ENCODE measurements at regions not wholly inside any gene's neighbourhood (a gene's known extent, or its start where the extent isn't known, plus 50 kb on each side); places are given as distances from the start of the nearest gene placed in this dataset.

DNA sequence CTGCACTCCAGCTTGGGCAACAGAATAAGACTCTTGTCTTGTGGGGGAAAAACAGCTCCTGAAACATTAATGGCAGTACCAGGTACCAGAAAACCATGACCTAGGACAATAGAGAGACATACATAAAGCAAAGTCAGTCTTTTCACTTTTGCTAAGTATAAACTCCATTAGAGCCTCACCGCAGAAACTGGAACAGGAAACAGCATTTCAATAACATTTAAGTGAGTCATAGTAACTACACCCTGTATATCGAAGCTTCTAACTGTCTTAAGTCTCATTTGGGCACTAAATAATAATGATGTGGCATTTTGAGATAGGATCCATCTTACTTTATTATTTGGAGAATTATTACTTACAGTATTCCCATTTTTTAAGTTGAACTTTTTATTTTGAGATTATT is 517.8 kb upstream of the CELF2 start:
- ChIA-PET CTCF (no interaction called here), SMC1A (ENCODE audit: uncharacterized antibody, unreplicated experiment) (no interaction called here), RAD21 (ENCODE audit: unreplicated experiment) (no interaction called here), POLR2A (no interaction called here)
- Histone ChIP-seq H3K4me2 (ENCODE audit: control insufficient read depth, insufficient read depth) (no peak overlapping the region), H3K27me3 (replicated peaks in 1 of 2; ENCODE audit: control insufficient read depth in 2 of 2, insufficient read depth in 2 of 2, low read length in 1 of 2) (no peaks in the 10 kb centered on the region), H3K4me3 (no peak overlapping the region), H3K9me3 (replicated peaks; ENCODE audit: control insufficient read depth, insufficient read depth, low read length) (no peaks in the 10 kb centered on the region), H3K4me1 (ENCODE audit: control insufficient read depth, insufficient read depth, low read length) (no peaks in the 10 kb centered on the region), H3K9ac (ENCODE audit: control insufficient read depth, insufficient read depth, low read length) (no peak overlapping the region), H2AFZ (ENCODE audit: control insufficient read depth, low read depth, low read length) (no peak overlapping the region), H4K20me1 (ENCODE audit: control insufficient read depth, insufficient read depth) (no peaks in the 10 kb centered on the region), H3K79me2 (ENCODE audit: control insufficient read depth, insufficient read depth, low read length) (no peaks in the 10 kb centered on the region), H3K36me3 (ENCODE audit: control insufficient read depth in 2 of 2, insufficient read depth in 2 of 2, low read length in 1 of 2) (no peaks in the 10 kb centered on the region), H3K27ac (ENCODE audit: control insufficient read depth, insufficient read depth) (no peak overlapping the region)
- WGBS (ENCODE audit: insufficient coverage, insufficient replicate concordance, low lambda C conversion rate, missing lambda C conversion rate) = 24% methylated on average over 2 of the region's 2 CpGs
- ATAC-seq = no peak
- no peak for FAIRE-seq
- no peak for TF ChIP-seq SMAD1 (IDR thresholded peaks at IDR 0.05; ENCODE audit: low read depth, partially characterized antibody)
- TF ChIP-seq IKZF2 (IDR thresholded peaks at IDR 0.05) = no peak
- no peak for TF ChIP-seq TARDBP (IDR thresholded peaks at IDR 0.05; ENCODE audit: borderline replicate concordance)
- TF ChIP-seq, protein P1, sequence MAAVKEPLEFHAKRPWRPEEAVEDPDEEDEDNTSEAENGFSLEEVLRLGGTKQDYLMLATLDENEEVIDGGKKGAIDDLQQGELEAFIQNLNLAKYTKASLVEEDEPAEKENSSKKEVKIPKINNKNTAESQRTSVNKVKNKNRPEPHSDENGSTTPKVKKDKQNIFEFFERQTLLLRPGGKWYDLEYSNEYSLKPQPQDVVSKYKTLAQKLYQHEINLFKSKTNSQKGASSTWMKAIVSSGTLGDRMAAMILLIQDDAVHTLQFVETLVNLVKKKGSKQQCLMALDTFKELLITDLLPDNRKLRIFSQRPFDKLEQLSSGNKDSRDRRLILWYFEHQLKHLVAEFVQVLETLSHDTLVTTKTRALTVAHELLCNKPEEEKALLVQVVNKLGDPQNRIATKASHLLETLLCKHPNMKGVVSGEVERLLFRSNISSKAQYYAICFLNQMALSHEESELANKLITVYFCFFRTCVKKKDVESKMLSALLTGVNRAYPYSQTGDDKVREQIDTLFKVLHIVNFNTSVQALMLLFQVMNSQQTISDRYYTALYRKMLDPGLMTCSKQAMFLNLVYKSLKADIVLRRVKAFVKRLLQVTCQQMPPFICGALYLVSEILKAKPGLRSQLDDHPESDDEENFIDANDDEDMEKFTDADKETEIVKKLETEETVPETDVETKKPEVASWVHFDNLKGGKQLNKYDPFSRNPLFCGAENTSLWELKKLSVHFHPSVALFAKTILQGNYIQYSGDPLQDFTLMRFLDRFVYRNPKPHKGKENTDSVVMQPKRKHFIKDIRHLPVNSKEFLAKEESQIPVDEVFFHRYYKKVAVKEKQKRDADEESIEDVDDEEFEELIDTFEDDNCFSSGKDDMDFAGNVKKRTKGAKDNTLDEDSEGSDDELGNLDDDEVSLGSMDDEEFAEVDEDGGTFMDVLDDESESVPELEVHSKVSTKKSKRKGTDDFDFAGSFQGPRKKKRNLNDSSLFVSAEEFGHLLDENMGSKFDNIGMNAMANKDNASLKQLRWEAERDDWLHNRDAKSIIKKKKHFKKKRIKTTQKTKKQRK (IDR thresholded peaks at IDR 0.05; ENCODE audit: low read depth, low read length) = no peak
- TF ChIP-seq SIN3A (IDR thresholded peaks at IDR 0.05; ENCODE audit: low read depth, low read length) = no peak
- TF ChIP-seq CREM (IDR thresholded peaks at IDR 0.05; ENCODE audit: low read depth) = no peak
- no peak for TF ChIP-seq ETV6 (conservative IDR thresholded peaks at IDR 0.05 in 1 of 2, IDR thresholded peaks at IDR 0.05 in 1 of 2; ENCODE audit: borderline replicate concordance in 1 of 2, low read depth in 1 of 2)
- no peak for TF ChIP-seq RAD21 (IDR thresholded peaks at IDR 0.05; ENCODE audit: insufficient read depth, low read depth, low read length)
- no peak for TF ChIP-seq RAD51 (IDR thresholded peaks at IDR 0.05)
- TF ChIP-seq ASH2L (IDR thresholded peaks at IDR 0.05; ENCODE audit: borderline replicate concordance, low read depth) = no peak
- TF ChIP-seq CHD1 (IDR thresholded peaks at IDR 0.05; ENCODE audit: low read depth, low read length) = no peak
- no peak for TF ChIP-seq FOXM1 (IDR thresholded peaks at IDR 0.05; ENCODE audit: low read depth, low read length)
- TF ChIP-seq NFYA (IDR thresholded peaks at IDR 0.05; ENCODE audit: borderline replicate concordance, low read depth, low read length) = no peak
- TF ChIP-seq, protein P2, sequence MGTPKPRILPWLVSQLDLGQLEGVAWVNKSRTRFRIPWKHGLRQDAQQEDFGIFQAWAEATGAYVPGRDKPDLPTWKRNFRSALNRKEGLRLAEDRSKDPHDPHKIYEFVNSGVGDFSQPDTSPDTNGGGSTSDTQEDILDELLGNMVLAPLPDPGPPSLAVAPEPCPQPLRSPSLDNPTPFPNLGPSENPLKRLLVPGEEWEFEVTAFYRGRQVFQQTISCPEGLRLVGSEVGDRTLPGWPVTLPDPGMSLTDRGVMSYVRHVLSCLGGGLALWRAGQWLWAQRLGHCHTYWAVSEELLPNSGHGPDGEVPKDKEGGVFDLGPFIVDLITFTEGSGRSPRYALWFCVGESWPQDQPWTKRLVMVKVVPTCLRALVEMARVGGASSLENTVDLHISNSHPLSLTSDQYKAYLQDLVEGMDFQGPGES (IDR thresholded peaks at IDR 0.05) = no peak
- no peak for TF ChIP-seq BACH1 (IDR thresholded peaks at IDR 0.05; ENCODE audit: borderline replicate concordance)
- TF ChIP-seq, protein P3, sequence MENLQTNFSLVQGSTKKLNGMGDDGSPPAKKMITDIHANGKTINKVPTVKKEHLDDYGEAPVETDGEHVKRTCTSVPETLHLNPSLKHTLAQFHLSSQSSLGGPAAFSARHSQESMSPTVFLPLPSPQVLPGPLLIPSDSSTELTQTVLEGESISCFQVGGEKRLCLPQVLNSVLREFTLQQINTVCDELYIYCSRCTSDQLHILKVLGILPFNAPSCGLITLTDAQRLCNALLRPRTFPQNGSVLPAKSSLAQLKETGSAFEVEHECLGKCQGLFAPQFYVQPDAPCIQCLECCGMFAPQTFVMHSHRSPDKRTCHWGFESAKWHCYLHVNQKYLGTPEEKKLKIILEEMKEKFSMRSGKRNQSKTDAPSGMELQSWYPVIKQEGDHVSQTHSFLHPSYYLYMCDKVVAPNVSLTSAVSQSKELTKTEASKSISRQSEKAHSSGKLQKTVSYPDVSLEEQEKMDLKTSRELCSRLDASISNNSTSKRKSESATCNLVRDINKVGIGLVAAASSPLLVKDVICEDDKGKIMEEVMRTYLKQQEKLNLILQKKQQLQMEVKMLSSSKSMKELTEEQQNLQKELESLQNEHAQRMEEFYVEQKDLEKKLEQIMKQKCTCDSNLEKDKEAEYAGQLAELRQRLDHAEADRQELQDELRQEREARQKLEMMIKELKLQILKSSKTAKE (IDR thresholded peaks at IDR 0.05; ENCODE audit: low read depth, poor library complexity, severe bottlenecking) = no peak
- in situ Hi-C loops (cut with MboI) = no loop called here
- BruUV-seq (replicated peaks) = no TSS peak
- intact Hi-C loops (cut with micrococcal nuclease; ENCODE audit: unreplicated experiment) = no loop called here
- DNase-seq (ENCODE audit: low read depth, low spot score) = no peak
